ENCODE measurements at regions not wholly inside any gene's neighbourhood (a gene's known extent, or its start where the extent isn't known, plus 50 kb on each side); places are given as distances from the start of the nearest gene placed in this dataset.

GRCh38 chr13:38135592-38135991 lies 214.1 kb upstream of the UFM1 start:
- no peak overlapping the region for H3K27ac ChIP-seq
- no peaks in the 10 kb centered on the region for H3K4me1 ChIP-seq (replicated peaks)
- H3K9me3 ChIP-seq, result no peaks in the 10 kb centered on the region
- H3K4me3 ChIP-seq, result no peak overlapping the region
- TF ChIP-seq POLR2AphosphoS5 (IDR thresholded peaks at IDR 0.05) (no peak), CTCF (IDR thresholded peaks at IDR 0.05) (no peak), POLR2A (IDR thresholded peaks at IDR 0.05) (no peak)
- DNase-seq (ENCODE audit: low spot score), result no peak
- intact Hi-C loops (cut with DNase I), result no loop called here
- H3K36me3 ChIP-seq, result no peaks in the 10 kb centered on the region
- no peaks in the 10 kb centered on the region for H3K27me3 ChIP-seq (replicated peaks; ENCODE audit: insufficient read depth)
- WGBS, result 69% methylated on average over 4 of the region's 4 CpGs

GRCh38 chr13:38121267-38121666 lies 228.4 kb upstream of the UFM1 start:
- no peak overlapping the region for H3K27ac ChIP-seq
- 54% methylated on average over 4 of the region's 4 CpGs for WGBS
- H3K9me3 ChIP-seq, result no peaks in the 10 kb centered on the region
- intact Hi-C loops (cut with DNase I), result no loop called here
- H3K36me3 ChIP-seq, result no peaks in the 10 kb centered on the region
- DNase-seq (ENCODE audit: low spot score), result no peak
- no peaks in the 10 kb centered on the region for H3K27me3 ChIP-seq (replicated peaks; ENCODE audit: insufficient read depth)
- H3K4me3 ChIP-seq, result no peak overlapping the region
- TF ChIP-seq CTCF (IDR thresholded peaks at IDR 0.05) (no peak), POLR2AphosphoS5 (IDR thresholded peaks at IDR 0.05) (no peak), POLR2A (IDR thresholded peaks at IDR 0.05) (no peak)
- no peaks in the 10 kb centered on the region for H3K4me1 ChIP-seq (replicated peaks)

GRCh38 chr13:38103851-38104250 lies 234.3 kb upstream of the TRPC4 start:
- intact Hi-C loops (cut with DNase I), result no loop called here
- Histone ChIP-seq H3K4me3 (no peak overlapping the region), H3K36me3 (no peaks in the 10 kb centered on the region), H3K27ac (no peak overlapping the region), H3K27me3 (replicated peaks; ENCODE audit: insufficient read depth) (no peaks in the 10 kb centered on the region), H3K4me1 (replicated peaks) (no peaks in the 10 kb centered on the region), H3K9me3 (no peaks in the 10 kb centered on the region)
- no peak for DNase-seq (ENCODE audit: low spot score)
- no peak for TF ChIP-seq POLR2AphosphoS5 (IDR thresholded peaks at IDR 0.05)
- TF ChIP-seq POLR2A (IDR thresholded peaks at IDR 0.05), result no peak
- TF ChIP-seq CTCF (IDR thresholded peaks at IDR 0.05), result no peak

- H3K36me3 ChIP-seq, result no peaks in the 10 kb centered on the region
These were observed 230.2 kb upstream of the TRPC4 start for GRCh38 chr13:38099751-38100150.

More at GRCh38 chr13:38099751-38100150, 230.2 kb upstream of the TRPC4 start:
- Histone ChIP-seq H3K4me1 (replicated peaks) (no peaks in the 10 kb centered on the region), H3K9me3 (no peaks in the 10 kb centered on the region), H3K27me3 (replicated peaks; ENCODE audit: insufficient read depth) (no peaks in the 10 kb centered on the region), H3K4me3 (no peak overlapping the region), H3K27ac (no peak overlapping the region)
- TF ChIP-seq POLR2A (IDR thresholded peaks at IDR 0.05), result no peak
- no peak for TF ChIP-seq CTCF (IDR thresholded peaks at IDR 0.05)
- TF ChIP-seq POLR2AphosphoS5 (IDR thresholded peaks at IDR 0.05), result no peak
- no peak for DNase-seq (ENCODE audit: low spot score)
- intact Hi-C loops (cut with DNase I), result no loop called here
